AG09319 (cell line): ENCODE measurements at regions not wholly inside any gene's neighbourhood (a gene's known extent, or its start where the extent isn't known, plus 50 kb on each side); places are given as distances from the start of the nearest gene placed in this dataset.
"Not testable (repeated sequence)": the region's sequence is repeated elsewhere in the genome, so short reads cannot be mapped to it uniquely, and the experiment has no call there.

Experiments used
- DNase-seq: peaks from one replicate; pipeline ENCODE4 v3.0.0-alpha.2; 2010; ENCODE audit warnings: low read depth; ENCODE audit errors: extremely low read depth
- CTCF ChIP-seq: IDR thresholded peaks from 2 replicates; pipeline ENCODE4 v1.5.1; 2011; ENCODE audit warnings: low read depth, mild to moderate bottlenecking, inconsistent platforms, low read length, moderate library complexity

- TF ChIP-seq CTCF, result no peak
- no peak for DNase-seq
Measured at GRCh38 chr17:72193391-72194106, 72.7 kb downstream of the SOX9 start.

GRCh38 chr17:72194107-72194440 is 73.3 kb downstream of the SOX9 start:
- not testable (repeated sequence) for DNase-seq

GRCh38 chr17:72199256-72199655 is 78.4 kb downstream of the SOX9 start:
- no peak for DNase-seq
- no peak for TF ChIP-seq CTCF

- TF ChIP-seq CTCF, result no peak
- no peak for DNase-seq
Measured at GRCh38 chr17:72204742-72205141, 83.9 kb downstream of the SOX9 start.

- no peak for DNase-seq
- no peak for TF ChIP-seq CTCF
Measured at GRCh38 chr17:72205357-72205756, 84.5 kb downstream of the SOX9 start.

GRCh38 chr17:72205822-72206221 is 85.0 kb downstream of the SOX9 start:
- TF ChIP-seq CTCF, result no peak
- no peak for DNase-seq

GRCh38 chr17:72206376-72206775 is 85.6 kb downstream of the SOX9 start:
- DNase-seq, result no peak
- TF ChIP-seq CTCF, result no peak

- no peak for DNase-seq
- no peak for TF ChIP-seq CTCF
Measured at GRCh38 chr17:72208832-72209231, 88.0 kb downstream of the SOX9 start.
